ENCODE measurements at regions not wholly inside any gene's neighbourhood (a gene's known extent, or its start where the extent isn't known, plus 50 kb on each side); places are given as distances from the start of the nearest gene placed in this dataset.

DNA sequence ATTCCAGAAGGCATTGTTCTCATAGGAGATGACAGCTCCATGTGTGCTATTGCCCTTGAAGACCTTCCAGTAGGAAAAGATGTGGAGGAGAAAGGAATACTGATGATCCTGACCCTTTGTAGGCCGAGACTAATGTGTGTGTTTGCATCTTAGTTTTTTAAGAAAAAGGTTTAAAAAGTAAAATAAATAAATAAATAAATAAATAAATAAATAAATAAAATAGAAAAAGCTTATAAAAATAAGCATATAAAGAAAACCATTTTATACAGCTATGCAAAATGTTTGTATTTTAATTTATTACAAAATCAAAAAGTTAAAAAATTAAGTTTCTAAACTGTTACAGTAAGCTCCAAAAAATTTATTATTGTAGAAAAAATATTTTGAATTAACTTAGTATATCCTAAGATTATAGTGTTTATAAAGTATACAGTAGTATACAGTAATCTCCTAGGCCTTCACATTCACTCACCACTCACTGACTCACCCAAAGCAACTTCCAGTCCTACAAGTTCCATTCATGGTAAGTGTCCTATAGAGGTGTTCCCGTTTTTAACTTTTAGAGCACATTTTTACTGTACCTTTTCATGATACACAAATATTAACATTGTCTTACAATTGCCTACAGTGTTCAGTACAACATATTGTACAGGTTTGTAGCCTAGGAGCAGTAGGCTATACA is 435.2 kb upstream of the SEMA3A start:
- no peak for DNase-seq (ENCODE audit: extremely low spot score)
- TF ChIP-seq, protein P1, sequence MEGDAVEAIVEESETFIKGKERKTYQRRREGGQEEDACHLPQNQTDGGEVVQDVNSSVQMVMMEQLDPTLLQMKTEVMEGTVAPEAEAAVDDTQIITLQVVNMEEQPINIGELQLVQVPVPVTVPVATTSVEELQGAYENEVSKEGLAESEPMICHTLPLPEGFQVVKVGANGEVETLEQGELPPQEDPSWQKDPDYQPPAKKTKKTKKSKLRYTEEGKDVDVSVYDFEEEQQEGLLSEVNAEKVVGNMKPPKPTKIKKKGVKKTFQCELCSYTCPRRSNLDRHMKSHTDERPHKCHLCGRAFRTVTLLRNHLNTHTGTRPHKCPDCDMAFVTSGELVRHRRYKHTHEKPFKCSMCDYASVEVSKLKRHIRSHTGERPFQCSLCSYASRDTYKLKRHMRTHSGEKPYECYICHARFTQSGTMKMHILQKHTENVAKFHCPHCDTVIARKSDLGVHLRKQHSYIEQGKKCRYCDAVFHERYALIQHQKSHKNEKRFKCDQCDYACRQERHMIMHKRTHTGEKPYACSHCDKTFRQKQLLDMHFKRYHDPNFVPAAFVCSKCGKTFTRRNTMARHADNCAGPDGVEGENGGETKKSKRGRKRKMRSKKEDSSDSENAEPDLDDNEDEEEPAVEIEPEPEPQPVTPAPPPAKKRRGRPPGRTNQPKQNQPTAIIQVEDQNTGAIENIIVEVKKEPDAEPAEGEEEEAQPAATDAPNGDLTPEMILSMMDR (IDR thresholded peaks at IDR 0.05; ENCODE audit: control extremely low read depth, extremely low read depth, low read depth, missing control alignments): no peak
- CTCF ChIA-PET: interaction anchor here (0.8 to 1.1 kb wide), 2 partner anchors 9 to 19 kb away, joined by 3 to 4 read pairs; no protein-coding TSS in a partner anchor
- POLR2A ChIA-PET: no interaction called here

DNA sequence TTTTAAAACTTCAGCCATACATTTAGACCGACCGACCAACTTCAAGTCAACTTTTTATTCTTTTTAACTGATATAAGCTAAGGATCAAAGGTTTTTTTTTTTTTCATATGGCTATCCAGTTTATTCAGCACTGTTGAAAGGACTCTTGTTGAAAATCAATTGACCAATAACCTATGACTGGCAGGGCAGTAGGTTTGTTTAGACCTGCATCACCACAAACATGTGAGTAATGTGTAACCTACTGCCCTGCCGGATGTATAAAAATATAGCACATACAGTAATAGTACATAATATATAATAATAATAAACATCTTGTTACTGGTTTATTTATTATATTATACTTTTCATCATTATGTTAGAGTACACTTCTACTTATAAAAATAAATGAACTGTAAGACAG is 434.6 kb upstream of the SEMA3A start:
- POLR2A ChIA-PET: no interaction called here
- CTCF ChIA-PET: interaction anchor here (0.8 to 1.1 kb wide), 2 partner anchors 9 to 20 kb away, joined by 3 to 4 read pairs; no protein-coding TSS in a partner anchor
- TF ChIP-seq, protein P1 (IDR thresholded peaks at IDR 0.05; ENCODE audit: control extremely low read depth, extremely low read depth, low read depth, missing control alignments): no peak
- no peak for DNase-seq (ENCODE audit: extremely low spot score)

DNA sequence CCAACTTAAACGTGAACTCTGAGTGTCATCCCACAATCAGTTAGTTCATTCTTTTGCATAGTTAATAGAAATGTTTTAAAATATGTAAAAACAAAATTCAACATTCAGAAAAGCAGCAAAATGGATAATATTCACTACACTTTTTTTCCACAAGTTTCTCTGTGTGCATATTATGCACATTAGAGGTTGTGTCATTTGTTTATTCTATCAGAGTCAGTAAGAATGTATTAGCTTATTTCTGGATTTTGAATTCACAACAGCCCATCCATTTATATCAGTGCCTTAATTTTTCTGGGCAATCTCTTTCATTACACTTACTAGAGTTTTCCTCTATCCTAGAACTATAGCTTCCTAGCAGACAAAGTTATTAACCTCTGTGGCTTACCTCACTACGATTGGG is 432.7 kb upstream of the SEMA3A start:
- CTCF ChIA-PET: no interaction called here
- POLR2A ChIA-PET: no interaction called here
- TF ChIP-seq, protein P1 (IDR thresholded peaks at IDR 0.05; ENCODE audit: control extremely low read depth, extremely low read depth, low read depth, missing control alignments): no peak

DNA sequence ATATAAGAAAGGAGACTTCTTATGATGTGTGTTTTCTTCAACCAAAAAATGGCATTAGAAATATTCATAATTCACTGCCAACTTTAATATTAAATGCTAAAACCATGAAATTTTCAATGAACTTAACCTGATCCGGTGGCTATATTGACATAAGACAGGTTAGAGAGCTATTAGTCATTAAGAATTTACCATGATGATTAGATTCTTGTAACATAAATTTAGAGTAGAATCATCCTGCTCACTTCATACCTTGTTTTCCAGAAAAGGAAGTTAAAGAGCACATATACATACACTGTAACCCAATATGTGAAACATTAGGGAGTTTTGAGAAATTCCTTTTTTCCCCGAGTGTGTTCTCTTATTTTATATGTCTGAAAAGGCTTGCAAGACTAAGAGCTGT is 430.3 kb upstream of the SEMA3A start:
- POLR2A ChIA-PET: no interaction called here
- CTCF ChIA-PET: no interaction called here
- TF ChIP-seq, protein P1 (IDR thresholded peaks at IDR 0.05; ENCODE audit: control extremely low read depth, extremely low read depth, low read depth, missing control alignments): no peak
- no peak for DNase-seq (ENCODE audit: extremely low spot score)

More for the DNA sequence above, 432.7 kb upstream of the SEMA3A start:
- DNase-seq (ENCODE audit: extremely low spot score): no peak

DNA sequence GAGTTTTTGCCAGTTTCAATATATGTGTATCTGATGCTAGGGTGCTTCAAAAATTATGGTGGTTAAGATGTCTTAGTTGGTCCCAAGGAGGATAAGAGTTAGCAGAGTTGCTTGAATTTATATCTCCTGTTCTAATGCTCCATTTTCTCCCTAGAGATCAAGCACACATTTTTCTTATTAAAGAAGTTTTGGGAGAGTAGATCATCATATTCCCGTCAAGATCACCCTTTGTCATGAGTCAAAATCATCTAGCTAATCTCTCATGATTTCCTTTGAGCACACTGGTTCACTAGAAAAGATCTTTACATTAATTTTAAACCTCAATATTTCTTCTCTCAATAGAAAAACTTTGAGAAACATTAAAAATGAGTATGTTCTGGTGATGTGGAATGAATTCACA is 429.9 kb upstream of the SEMA3A start:
- TF ChIP-seq, protein P1 (IDR thresholded peaks at IDR 0.05; ENCODE audit: control extremely low read depth, extremely low read depth, low read depth, missing control alignments): no peak
- CTCF ChIA-PET: no interaction called here
- POLR2A ChIA-PET: no interaction called here
- no peak for DNase-seq (ENCODE audit: extremely low spot score)

DNA sequence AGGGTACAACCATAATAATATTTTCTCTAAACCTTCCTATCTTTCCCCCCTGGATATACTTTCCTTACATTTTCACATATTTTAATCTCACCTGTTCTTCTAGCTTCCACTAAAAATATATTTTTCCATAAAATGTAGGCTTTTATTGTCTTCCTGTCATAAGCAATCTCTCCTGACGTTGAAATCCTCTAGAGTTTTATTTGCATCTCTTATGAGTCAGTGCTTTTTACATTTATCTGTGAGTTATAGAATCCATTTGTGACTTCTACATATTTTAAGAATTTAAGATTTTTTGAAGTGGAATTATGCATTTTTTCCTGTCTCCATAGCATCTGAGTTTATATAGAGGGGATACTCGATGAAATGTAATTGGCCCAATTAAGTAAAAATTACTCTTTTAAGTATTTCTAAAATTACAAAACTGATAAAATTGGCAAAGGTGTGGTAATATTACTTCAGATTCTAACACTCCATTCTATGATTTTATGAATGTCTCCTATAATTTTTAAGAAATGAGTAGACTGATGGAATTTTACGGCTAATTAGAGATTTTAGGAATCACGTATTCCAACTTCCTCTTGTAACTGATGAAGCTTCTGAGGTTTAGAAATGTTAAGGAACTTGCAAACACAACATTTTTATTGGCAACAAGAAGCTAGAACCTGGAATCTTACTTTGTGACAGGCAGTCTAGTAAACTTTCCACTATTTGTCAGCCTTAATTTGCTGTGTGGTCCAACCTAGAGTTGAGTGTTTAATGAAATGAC is 422.9 kb upstream of the SEMA3A start:
- TF ChIP-seq, protein P1 (IDR thresholded peaks at IDR 0.05; ENCODE audit: control extremely low read depth, extremely low read depth, low read depth, missing control alignments): no peak
- POLR2A ChIA-PET: no interaction called here
- DNase-seq (ENCODE audit: extremely low spot score): no peak
- CTCF ChIA-PET: interaction anchor here (0.9 to 1.8 kb wide), 2 partner anchors 14 to 16 kb away, joined by 3 to 4 read pairs; no protein-coding TSS in a partner anchor

Measured in GM10248 (cell line).